ENCODE measurements at regions not wholly inside any gene's neighbourhood (a gene's known extent, or its start where the extent isn't known, plus 50 kb on each side); places are given as distances from the start of the nearest gene placed in this dataset.

- H3K79me2 ChIP-seq (ENCODE audit: low read length), result no peaks in the 10 kb centered on the region
- H3K9me3 ChIP-seq (ENCODE audit: low read length), result no peaks in the 10 kb centered on the region
- no peaks in the 10 kb centered on the region for H3K27me3 ChIP-seq (ENCODE audit: low read length)
- no peaks in the 10 kb centered on the region for H3K9me2 ChIP-seq (replicated peaks; ENCODE audit: insufficient read depth, low read length)
- H2AFZ ChIP-seq (ENCODE audit: low read length), result no peak overlapping the region
- no peak overlapping the region for H3K27ac ChIP-seq (ENCODE audit: low read length)
- H3K36me3 ChIP-seq (ENCODE audit: insufficient read depth, low read length), result no peaks in the 10 kb centered on the region
- H4K20me1 ChIP-seq (ENCODE audit: insufficient read depth, low read depth, low read length), result no peaks in the 10 kb centered on the region
- no peak overlapping the region for H3K4me2 ChIP-seq (ENCODE audit: low read depth, low read length, poor library complexity, severe bottlenecking)
- no peak for DNase-seq
- H3K4me1 ChIP-seq (ENCODE audit: low read length), result peaks cover 25% of the 10 kb centered on the region
- no peak overlapping the region for H3K9ac ChIP-seq (ENCODE audit: low read length)
- H3K4me3 ChIP-seq (ENCODE audit: low read length), result no peak overlapping the region
These were observed 375.1 kb upstream of the ID2 start for GRCh38 chr2:8306530-8307351.

GRCh38 chr2:8307606-8308180, 374.2 kb upstream of the ID2 start:
- H4K20me1 ChIP-seq (ENCODE audit: insufficient read depth, low read depth, low read length), result no peaks in the 10 kb centered on the region
- no peak overlapping the region for H2AFZ ChIP-seq (ENCODE audit: low read length)
- H3K4me3 ChIP-seq (ENCODE audit: low read length), result no peak overlapping the region
- no peak overlapping the region for H3K27ac ChIP-seq (ENCODE audit: low read length)
- no peaks in the 10 kb centered on the region for H3K9me2 ChIP-seq (replicated peaks; ENCODE audit: insufficient read depth, low read length)
- H3K79me2 ChIP-seq (ENCODE audit: low read length), result no peaks in the 10 kb centered on the region
- H3K9me3 ChIP-seq (ENCODE audit: low read length), result no peaks in the 10 kb centered on the region
- peaks cover 25% of the 10 kb centered on the region for H3K4me1 ChIP-seq (ENCODE audit: low read length)
- H3K36me3 ChIP-seq (ENCODE audit: insufficient read depth, low read length), result no peaks in the 10 kb centered on the region
- H3K27me3 ChIP-seq (ENCODE audit: low read length), result no peaks in the 10 kb centered on the region
- DNase-seq, result no peak
- H3K4me2 ChIP-seq (ENCODE audit: low read depth, low read length, poor library complexity, severe bottlenecking), result no peak overlapping the region
- no peak overlapping the region for H3K9ac ChIP-seq (ENCODE audit: low read length)

GRCh38 chr2:8309131-8309530, 372.7 kb upstream of the ID2 start:
- Histone ChIP-seq H3K9ac (ENCODE audit: low read length) (no peak overlapping the region), H4K20me1 (ENCODE audit: insufficient read depth, low read depth, low read length) (no peaks in the 10 kb centered on the region), H3K9me2 (replicated peaks; ENCODE audit: insufficient read depth, low read length) (no peaks in the 10 kb centered on the region), H3K9me3 (ENCODE audit: low read length) (no peaks in the 10 kb centered on the region), H3K4me1 (ENCODE audit: low read length) (peaks cover 23% of the 10 kb centered on the region), H3K4me3 (ENCODE audit: low read length) (no peak overlapping the region), H3K36me3 (ENCODE audit: insufficient read depth, low read length) (no peaks in the 10 kb centered on the region), H3K27ac (ENCODE audit: low read length) (no peak overlapping the region), H3K27me3 (ENCODE audit: low read length) (no peaks in the 10 kb centered on the region), H3K4me2 (ENCODE audit: low read depth, low read length, poor library complexity, severe bottlenecking) (no peak overlapping the region), H3K79me2 (ENCODE audit: low read length) (no peaks in the 10 kb centered on the region), H2AFZ (ENCODE audit: low read length) (no peak overlapping the region)
- DNase-seq, result no peak

GRCh38 chr2:8310557-8311455, 371.1 kb upstream of the ID2 start:
- H3K4me3 ChIP-seq (ENCODE audit: low read length), result no peak overlapping the region
- H3K9me3 ChIP-seq (ENCODE audit: low read length), result no peaks in the 10 kb centered on the region
- H3K4me1 ChIP-seq (ENCODE audit: low read length), result peaks cover 23% of the 10 kb centered on the region
- H3K9me2 ChIP-seq (replicated peaks; ENCODE audit: insufficient read depth, low read length), result no peaks in the 10 kb centered on the region
- no peaks in the 10 kb centered on the region for H4K20me1 ChIP-seq (ENCODE audit: insufficient read depth, low read depth, low read length)
- DNase-seq, result no peak
- no peak overlapping the region for H3K4me2 ChIP-seq (ENCODE audit: low read depth, low read length, poor library complexity, severe bottlenecking)
- no peak overlapping the region; the same call in 1 of the 2 replicates for H2AFZ ChIP-seq (ENCODE audit: low read length)
- H3K79me2 ChIP-seq (ENCODE audit: low read length), result no peaks in the 10 kb centered on the region
- no peaks in the 10 kb centered on the region for H3K27me3 ChIP-seq (ENCODE audit: low read length)
- H3K36me3 ChIP-seq (ENCODE audit: insufficient read depth, low read length), result no peaks in the 10 kb centered on the region
- H3K9ac ChIP-seq (ENCODE audit: low read length), result no peak overlapping the region
- no peak overlapping the region for H3K27ac ChIP-seq (ENCODE audit: low read length)

- Histone ChIP-seq H3K36me3 (ENCODE audit: insufficient read depth, low read length) (no peaks in the 10 kb centered on the region), H2AFZ (ENCODE audit: low read length) (no peak overlapping the region), H3K4me3 (ENCODE audit: low read length) (no peak overlapping the region), H3K4me2 (ENCODE audit: low read depth, low read length, poor library complexity, severe bottlenecking) (no peak overlapping the region), H3K27ac (ENCODE audit: low read length) (no peak overlapping the region), H3K9me2 (replicated peaks; ENCODE audit: insufficient read depth, low read length) (no peaks in the 10 kb centered on the region), H3K79me2 (ENCODE audit: low read length) (no peaks in the 10 kb centered on the region), H3K4me1 (ENCODE audit: low read length) (peaks cover 23% of the 10 kb centered on the region), H4K20me1 (ENCODE audit: insufficient read depth, low read depth, low read length) (no peaks in the 10 kb centered on the region), H3K9ac (ENCODE audit: low read length) (no peak overlapping the region), H3K9me3 (ENCODE audit: low read length) (no peaks in the 10 kb centered on the region), H3K27me3 (ENCODE audit: low read length) (no peaks in the 10 kb centered on the region)
- no peak for DNase-seq
These were observed 369.6 kb upstream of the ID2 start for GRCh38 chr2:8312221-8312620.

GRCh38 chr2:8312861-8313830, 368.7 kb upstream of the ID2 start:
- H3K4me1 ChIP-seq (ENCODE audit: low read length), result peaks cover 23% of the 10 kb centered on the region
- no peaks in the 10 kb centered on the region for H3K9me2 ChIP-seq (replicated peaks; ENCODE audit: insufficient read depth, low read length)
- H3K79me2 ChIP-seq (ENCODE audit: low read length), result no peaks in the 10 kb centered on the region
- no peak overlapping the region for H2AFZ ChIP-seq (ENCODE audit: low read length)
- H3K36me3 ChIP-seq (ENCODE audit: insufficient read depth, low read length), result no peaks in the 10 kb centered on the region
- no peak overlapping the region for H3K4me2 ChIP-seq (ENCODE audit: low read depth, low read length, poor library complexity, severe bottlenecking)
- H3K27me3 ChIP-seq (ENCODE audit: low read length), result no peaks in the 10 kb centered on the region
- no peaks in the 10 kb centered on the region for H3K9me3 ChIP-seq (ENCODE audit: low read length)
- no peaks in the 10 kb centered on the region for H4K20me1 ChIP-seq (ENCODE audit: insufficient read depth, low read depth, low read length)
- no peak overlapping the region for H3K4me3 ChIP-seq (ENCODE audit: low read length)
- peak; percentile 54 for DNase-seq
- H3K27ac ChIP-seq (ENCODE audit: low read length), result no peak overlapping the region
- H3K9ac ChIP-seq (ENCODE audit: low read length), result no peak overlapping the region

- no peaks in the 10 kb centered on the region for H3K9me2 ChIP-seq (replicated peaks; ENCODE audit: insufficient read depth, low read length)
- no peaks in the 10 kb centered on the region for H3K27me3 ChIP-seq (ENCODE audit: low read length)
- H3K4me1 ChIP-seq (ENCODE audit: low read length), result peaks cover 23% of the 10 kb centered on the region
- no peaks in the 10 kb centered on the region for H3K79me2 ChIP-seq (ENCODE audit: low read length)
- no peak overlapping the region for H3K4me3 ChIP-seq (ENCODE audit: low read length)
- no peak overlapping the region for H3K27ac ChIP-seq (ENCODE audit: low read length)
- no peak for DNase-seq
- no peaks in the 10 kb centered on the region for H4K20me1 ChIP-seq (ENCODE audit: insufficient read depth, low read depth, low read length)
- H3K9ac ChIP-seq (ENCODE audit: low read length), result no peak overlapping the region
- H3K9me3 ChIP-seq (ENCODE audit: low read length), result no peaks in the 10 kb centered on the region
- no peak overlapping the region for H3K4me2 ChIP-seq (ENCODE audit: low read depth, low read length, poor library complexity, severe bottlenecking)
- H3K36me3 ChIP-seq (ENCODE audit: insufficient read depth, low read length), result no peaks in the 10 kb centered on the region
- H2AFZ ChIP-seq (ENCODE audit: low read length), result no peak overlapping the region
These were observed 367.8 kb upstream of the ID2 start for GRCh38 chr2:8314063-8314462.

Measured in Karpas-422 (cell line).